GM19025 (cell line): ENCODE measurements at regions not wholly inside any gene's neighbourhood (a gene's known extent, or its start where the extent isn't known, plus 50 kb on each side); places are given as distances from the start of the nearest gene placed in this dataset.
"Not testable (repeated sequence)": the region's sequence is repeated elsewhere in the genome, so short reads cannot be mapped to it uniquely, and the experiment has no call there.

Source experiments
- ATAC-seq: cut with Tn5 transposase; IDR thresholded peaks from one replicate; pipeline ENCODE4 v1.9.1; 2021; ENCODE audit warnings: mild to moderate bottlenecking, low read depth, moderate library complexity; ENCODE audit not compliant: unreplicated experiment

DNA sequence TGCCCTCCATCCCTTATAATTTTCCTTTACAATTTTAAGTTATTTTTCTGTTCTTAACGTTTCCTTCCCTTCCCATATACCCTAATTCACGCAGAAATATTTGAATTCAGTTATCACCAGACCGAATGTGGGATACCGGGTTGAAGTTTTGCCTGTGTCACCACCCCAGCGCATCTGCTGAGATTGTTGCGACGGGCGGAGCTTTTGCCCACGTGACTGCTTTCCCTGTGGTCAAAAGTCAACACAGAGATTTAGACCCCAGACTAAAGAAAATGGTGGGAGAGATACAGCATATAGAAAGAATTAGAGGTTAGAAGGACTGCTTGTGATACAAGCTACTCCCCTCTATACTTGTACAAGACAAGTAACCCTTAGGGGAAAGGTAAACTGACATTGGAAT lies 326.4 kb upstream of the CTNND2 start:
- no peak for ATAC-seq

DNA sequence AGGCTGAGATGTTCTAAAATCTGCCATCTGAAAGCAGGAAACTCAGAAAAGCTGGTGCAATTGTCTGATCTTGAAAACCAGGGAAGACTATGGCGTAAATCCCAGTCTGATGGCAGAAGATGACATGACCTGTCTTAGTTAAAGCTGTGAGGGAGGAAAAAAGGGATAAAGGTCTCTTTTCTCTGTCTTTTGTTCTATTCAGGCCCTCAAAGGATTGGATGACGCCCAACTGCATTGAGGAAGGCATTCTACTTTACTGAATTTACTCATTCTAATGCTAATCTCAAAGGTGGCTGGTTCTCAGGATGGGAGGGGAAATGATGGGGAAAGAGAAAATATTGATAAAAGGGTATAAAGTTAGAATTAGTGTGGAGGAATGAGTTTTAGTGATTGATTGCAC lies 312.8 kb upstream of the CTNND2 start:
- ATAC-seq: no peak

DNA sequence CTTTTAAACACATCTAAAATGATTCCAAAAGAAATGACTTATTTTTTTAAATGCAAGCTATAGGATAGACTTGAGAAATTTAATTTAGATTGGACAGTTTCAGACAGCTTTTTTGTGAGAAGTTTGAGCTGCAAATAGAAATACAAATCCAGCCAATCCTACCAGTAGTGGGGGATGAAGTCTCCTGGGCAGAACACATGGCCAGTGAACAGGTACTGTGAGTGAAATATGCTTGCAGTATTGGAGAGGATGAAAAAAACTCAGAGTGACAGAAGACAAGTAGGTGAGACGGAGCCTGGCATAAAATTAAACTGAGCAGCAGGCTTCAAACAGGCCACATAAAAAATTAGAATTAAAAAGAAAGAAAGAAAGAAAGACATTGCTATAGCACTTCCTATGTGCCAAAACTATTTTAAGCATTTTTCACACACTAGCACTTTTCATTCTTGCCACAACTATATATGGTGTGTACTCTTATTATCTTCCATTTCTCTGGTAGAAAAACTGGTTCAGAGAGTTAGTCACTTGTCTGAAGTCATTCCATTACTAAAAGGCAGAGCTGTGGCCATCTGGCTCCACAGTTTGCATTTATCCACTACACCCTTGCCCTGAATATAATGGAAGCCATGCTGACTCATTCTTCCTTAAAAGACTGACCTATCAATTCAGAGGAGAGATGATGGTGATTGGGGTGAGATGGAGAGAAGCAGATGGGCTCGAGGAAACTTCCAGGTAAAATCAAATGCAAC lies 310.2 kb upstream of the CTNND2 start:
- no peak for ATAC-seq

- ATAC-seq: no peak
These were observed 304.3 kb upstream of the CTNND2 start for GRCh38 chr5:12208366-12209100.

GRCh38 chr5:12204761-12205160 lies 300.5 kb upstream of the CTNND2 start:
- ATAC-seq: no peak

DNA sequence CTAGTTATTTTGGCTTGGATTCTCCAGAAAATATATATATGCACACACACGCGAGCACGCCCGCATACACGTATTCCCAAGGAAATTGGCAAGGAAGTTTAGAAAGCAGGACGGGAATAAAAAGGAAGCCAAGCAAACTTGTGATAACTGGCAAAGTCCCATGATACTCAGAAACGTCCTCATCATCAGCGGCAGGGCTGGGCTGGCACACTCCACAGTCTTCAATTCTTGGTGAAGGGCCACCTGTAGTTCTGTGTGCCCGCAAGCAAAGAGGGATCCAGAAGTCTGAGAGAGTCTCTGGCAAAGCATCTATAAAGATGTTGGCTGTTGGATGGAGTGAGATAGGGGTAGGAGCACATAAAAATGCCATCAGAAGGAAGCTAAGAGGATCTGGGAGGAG lies 289.3 kb upstream of the CTNND2 start:
- ATAC-seq: no peak

GRCh38 chr5:12183003-12183402 lies 278.8 kb upstream of the CTNND2 start:
- no peak for ATAC-seq

DNA sequence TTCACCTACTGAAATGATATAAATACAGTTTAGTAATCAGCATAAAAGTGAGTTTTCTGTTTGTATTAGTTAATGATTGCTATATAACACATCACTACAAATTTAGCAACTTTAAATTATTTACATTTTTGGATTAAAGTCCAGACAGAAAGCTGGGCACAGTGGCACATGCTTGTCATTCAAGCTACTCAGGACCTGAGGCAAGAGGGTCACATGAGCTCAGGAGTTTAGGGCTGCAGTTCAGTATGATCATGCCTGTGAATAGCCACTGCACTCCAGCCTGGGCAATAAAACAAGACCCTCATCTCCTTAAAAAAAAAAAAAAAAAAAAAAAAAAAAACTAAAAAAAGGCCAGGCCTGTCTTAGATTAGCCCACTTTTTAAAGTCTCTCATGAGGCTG lies 273.6 kb upstream of the CTNND2 start:
- ATAC-seq: no peak

- no peak for ATAC-seq
These were observed 273.0 kb upstream of the CTNND2 start for GRCh38 chr5:12177225-12177624.

DNA sequence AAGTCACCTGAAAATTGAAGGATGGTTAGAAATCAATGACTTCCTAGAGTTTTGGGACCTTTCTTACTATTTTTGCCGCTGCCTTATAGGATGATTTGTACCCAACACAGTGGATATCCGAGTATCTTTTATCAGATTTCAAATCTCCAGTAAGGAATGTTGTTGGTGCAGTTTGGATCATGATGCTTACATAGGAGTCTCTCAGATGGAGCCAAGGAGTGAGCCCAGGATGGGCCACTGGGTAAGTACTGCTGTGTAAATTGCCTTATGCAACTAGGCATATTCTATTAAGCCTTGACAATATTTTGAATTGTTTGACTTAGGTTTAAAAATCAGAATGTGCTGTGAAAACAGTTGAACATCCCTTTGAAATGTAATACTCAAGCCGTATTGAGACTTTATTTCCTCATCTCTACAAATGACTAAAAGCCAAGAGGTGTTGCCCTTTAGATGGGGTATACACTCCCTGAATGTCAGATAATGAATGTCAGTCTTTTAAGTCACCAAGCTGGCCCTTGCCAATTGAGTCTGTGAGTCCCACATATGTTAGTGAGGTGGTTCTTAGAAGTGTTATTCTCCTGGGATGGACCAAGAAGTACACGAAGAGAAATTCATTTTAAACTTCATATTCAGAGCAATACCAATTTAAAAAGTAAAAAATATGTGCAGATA lies 271.8 kb upstream of the CTNND2 start:
- ATAC-seq: no peak

DNA sequence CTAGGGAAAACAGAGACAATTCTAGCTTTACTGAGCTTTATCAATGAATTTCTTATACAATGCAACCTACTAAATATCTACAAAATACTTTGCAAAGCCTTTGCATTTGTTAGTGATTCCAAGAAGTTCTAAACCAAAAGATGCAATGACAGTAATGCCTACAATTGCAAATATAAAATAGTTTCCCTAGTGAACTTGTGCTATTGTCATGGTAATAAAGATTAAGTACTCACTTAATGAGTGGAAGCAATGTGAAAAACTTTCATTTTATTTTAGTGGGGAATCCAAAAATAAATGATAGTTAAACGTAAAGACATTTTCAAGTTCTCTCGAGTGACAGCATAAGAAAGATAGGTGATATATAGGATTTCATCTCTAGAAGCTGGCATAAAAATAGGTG lies 270.5 kb upstream of the CTNND2 start:
- ATAC-seq: no peak

- ATAC-seq: no peak
These were observed 265.3 kb upstream of the CTNND2 start for GRCh38 chr5:12169536-12169935.

DNA sequence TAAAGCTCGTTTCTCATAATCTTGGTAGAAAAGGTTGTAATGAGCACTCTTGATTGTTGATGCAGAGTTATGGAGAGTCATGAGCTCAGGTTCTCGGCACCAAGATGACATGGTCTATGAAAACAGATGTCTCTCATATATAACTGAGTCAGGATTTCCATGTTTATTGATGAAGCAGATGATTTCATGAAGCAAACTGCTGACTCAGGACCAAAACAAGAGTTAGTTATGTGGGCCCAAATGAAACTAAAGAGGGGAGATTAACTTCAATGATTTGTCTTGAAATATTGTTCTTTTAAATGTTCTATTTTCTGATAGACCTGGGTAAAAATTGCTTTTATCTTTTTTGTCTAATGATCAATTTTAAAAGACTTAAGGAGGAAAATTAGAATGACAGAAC lies 258.6 kb upstream of the CTNND2 start:
- no peak for ATAC-seq

GRCh38 chr5:12147513-12147912 lies 243.3 kb upstream of the CTNND2 start:
- ATAC-seq: no peak

DNA sequence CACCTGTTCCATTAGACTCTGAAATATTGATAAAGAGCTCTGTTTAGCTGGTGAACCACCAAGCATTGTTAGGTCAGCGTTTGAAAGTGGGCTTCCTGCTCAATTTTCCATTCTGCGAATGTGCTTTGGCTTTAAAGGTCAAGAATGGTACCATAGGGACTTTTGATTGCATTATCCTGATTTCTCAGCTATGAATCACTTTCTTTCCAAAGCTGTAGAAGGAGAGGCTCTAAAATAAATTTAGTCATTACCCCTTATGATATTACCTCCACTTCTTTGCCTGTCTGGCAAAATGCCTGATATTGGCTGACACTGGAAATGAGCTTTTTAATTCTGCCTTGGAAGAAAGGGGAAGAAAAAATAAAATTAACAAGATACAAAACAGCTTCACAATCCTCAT lies 237.2 kb upstream of the CTNND2 start:
- no peak for ATAC-seq

DNA sequence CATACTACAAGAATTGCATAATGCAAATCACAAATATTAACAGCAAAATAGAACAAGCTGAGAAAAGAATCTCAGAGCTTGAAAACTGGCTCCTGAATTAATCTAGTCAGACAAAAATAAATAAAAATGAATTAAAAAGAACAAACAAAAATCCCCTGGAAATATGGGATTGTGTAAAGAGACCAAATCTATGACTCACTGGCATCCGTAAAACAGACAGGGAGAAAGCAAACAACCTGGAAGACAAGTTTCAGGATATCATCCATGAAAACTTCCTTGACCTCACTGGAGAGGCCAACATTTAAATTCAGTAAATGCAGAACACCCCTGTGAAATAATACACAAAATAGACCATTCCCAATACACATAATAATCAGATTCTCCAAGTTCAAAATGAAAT lies 229.3 kb upstream of the CTNND2 start:
- ATAC-seq: no peak

DNA sequence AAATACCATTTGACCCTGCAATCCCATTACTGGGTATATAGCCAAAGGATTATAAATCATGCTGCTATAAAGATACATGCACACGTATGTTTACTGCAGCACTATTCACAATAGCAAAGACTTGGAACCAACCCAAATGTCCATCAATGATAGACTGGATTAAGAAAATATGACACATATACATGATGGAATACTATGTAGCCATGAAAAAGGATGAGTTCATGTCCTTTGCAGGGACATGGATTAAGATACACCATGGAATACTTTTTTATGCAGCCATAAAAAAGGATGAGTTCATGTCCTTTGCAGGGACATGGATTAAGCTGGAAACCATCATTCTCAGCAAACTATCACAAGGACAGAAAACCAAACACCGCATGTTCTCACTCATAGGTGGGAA lies 226.8 kb upstream of the CTNND2 start:
- ATAC-seq: not testable (repeated sequence)

DNA sequence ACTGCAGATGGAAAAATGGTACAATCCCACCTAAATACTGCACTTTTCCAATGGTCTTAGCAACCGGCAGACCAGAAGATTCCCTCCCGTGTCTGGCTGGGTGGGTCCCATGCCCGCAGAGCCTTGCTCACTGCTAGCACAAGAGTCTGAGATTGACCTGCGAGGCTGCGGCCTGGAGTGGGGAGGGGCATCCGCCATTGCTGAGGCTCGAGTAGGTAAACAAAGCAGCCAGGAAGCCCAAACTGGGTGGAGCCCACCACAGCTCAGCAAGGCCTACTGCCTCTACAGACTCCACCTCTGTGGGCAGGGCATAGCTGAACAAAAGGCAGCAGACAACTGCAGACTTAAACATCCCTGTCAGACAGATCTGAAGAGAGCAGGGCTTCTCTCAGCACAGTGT lies 221.6 kb upstream of the CTNND2 start:
- no peak for ATAC-seq

GRCh38 chr5:12119657-12120056 lies 215.4 kb upstream of the CTNND2 start:
- ATAC-seq: no peak

- no peak for ATAC-seq
These were observed 209.8 kb upstream of the CTNND2 start for GRCh38 chr5:12114075-12114474.

DNA sequence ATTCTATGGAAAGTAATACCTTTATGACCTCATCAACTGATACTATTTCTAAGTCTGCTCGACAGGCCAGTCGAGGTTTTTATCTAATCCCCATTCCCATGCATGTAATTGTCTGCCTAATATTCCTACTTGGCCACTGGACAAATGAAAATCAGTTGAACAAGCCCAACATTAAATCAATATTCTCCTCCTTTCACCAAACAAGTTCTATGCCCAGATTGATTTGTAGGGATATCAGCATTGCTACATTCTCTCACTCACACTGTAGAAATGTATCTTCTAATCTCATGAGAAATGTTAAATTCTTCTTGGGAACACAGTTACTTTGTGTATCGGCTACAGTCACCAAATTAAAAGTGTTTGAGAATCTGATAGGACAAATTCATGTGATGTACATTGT lies 208.8 kb upstream of the CTNND2 start:
- no peak for ATAC-seq

GRCh38 chr5:12111261-12111660 lies 207.0 kb upstream of the CTNND2 start:
- no peak for ATAC-seq
